HepG2 (cell line): ENCODE measurements at regions not wholly inside any gene's neighbourhood (a gene's known extent, or its start where the extent isn't known, plus 50 kb on each side); places are given as distances from the start of the nearest gene placed in this dataset.

ENCODE experiments used
- ATF2 ChIP-seq: sonication (generic); formaldehyde crosslinking; IDR thresholded peaks from 2 replicates; pipeline ENCODE4 v1.4.0; 2020; ENCODE audit warnings: missing genetic modification reagents
- CEBPB ChIP-seq: IDR thresholded peaks from 2 replicates; pipeline ENCODE4 v1.6.1; 2011; ENCODE audit warnings: low read depth, low read length, improper control_type of control experiment, borderline replicate concordance
- ELF3 ChIP-seq: IDR thresholded peaks from 2 replicates; pipeline ENCODE4 v1.6.1; 2016; ENCODE audit warnings: missing genetic modification reagents, missing compliant biosample characterization
- ELF4 ChIP-seq: sonication (generic); formaldehyde crosslinking; IDR thresholded peaks from 2 replicates; pipeline ENCODE4 v1.5.0; 2020; ENCODE audit warnings: missing genetic modification reagents, mild to moderate bottlenecking, moderate library complexity, borderline replicate concordance
- FOXM1 ChIP-seq: sonication (generic); formaldehyde crosslinking; IDR thresholded peaks from 2 replicates; pipeline ENCODE4 v1.5.0; 2020; ENCODE audit warnings: missing genetic modification reagents
- KAT2B ChIP-seq: fragments of 150-350 bp; IDR thresholded peaks from 2 replicates; pipeline ENCODE4 v1.6.1; 2014; ENCODE audit warnings: low read depth, low read length, borderline replicate concordance
- TF ChIP-seq, protein P1 (sequence below): sonication (generic); formaldehyde crosslinking; IDR thresholded peaks from 2 replicates; pipeline ENCODE4 v1.9.0; 2021; ENCODE audit warnings: missing genetic modification reagents, borderline replicate concordance
- TF ChIP-seq, protein P2 (sequence below): sonication (generic); formaldehyde crosslinking; IDR thresholded peaks from 2 replicates; pipeline ENCODE4 v1.5.0; 2020; ENCODE audit warnings: mild to moderate bottlenecking, missing genetic modification reagents, moderate library complexity

GRCh38 chr11:29063630-29064361, 953.0 kb downstream of the KCNA4 start:
- no peak for TF ChIP-seq FOXM1 (CRISPR knock-in tag)
- TF ChIP-seq CEBPB: no peak
- no peak for TF ChIP-seq ELF3
- TF ChIP-seq, protein P1, sequence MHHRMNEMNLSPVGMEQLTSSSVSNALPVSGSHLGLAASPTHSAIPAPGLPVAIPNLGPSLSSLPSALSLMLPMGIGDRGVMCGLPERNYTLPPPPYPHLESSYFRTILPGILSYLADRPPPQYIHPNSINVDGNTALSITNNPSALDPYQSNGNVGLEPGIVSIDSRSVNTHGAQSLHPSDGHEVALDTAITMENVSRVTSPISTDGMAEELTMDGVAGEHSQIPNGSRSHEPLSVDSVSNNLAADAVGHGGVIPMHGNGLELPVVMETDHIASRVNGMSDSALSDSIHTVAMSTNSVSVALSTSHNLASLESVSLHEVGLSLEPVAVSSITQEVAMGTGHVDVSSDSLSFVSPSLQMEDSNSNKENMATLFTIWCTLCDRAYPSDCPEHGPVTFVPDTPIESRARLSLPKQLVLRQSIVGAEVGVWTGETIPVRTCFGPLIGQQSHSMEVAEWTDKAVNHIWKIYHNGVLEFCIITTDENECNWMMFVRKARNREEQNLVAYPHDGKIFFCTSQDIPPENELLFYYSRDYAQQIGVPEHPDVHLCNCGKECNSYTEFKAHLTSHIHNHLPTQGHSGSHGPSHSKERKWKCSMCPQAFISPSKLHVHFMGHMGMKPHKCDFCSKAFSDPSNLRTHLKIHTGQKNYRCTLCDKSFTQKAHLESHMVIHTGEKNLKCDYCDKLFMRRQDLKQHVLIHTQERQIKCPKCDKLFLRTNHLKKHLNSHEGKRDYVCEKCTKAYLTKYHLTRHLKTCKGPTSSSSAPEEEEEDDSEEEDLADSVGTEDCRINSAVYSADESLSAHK: no peak
- TF ChIP-seq, protein P2, sequence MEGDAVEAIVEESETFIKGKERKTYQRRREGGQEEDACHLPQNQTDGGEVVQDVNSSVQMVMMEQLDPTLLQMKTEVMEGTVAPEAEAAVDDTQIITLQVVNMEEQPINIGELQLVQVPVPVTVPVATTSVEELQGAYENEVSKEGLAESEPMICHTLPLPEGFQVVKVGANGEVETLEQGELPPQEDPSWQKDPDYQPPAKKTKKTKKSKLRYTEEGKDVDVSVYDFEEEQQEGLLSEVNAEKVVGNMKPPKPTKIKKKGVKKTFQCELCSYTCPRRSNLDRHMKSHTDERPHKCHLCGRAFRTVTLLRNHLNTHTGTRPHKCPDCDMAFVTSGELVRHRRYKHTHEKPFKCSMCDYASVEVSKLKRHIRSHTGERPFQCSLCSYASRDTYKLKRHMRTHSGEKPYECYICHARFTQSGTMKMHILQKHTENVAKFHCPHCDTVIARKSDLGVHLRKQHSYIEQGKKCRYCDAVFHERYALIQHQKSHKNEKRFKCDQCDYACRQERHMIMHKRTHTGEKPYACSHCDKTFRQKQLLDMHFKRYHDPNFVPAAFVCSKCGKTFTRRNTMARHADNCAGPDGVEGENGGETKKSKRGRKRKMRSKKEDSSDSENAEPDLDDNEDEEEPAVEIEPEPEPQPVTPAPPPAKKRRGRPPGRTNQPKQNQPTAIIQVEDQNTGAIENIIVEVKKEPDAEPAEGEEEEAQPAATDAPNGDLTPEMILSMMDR (CRISPR knock-in tag): no peak
- TF ChIP-seq KAT2B: no peak
- no peak for TF ChIP-seq ELF4 (CRISPR knock-in tag)
- TF ChIP-seq ATF2 (CRISPR knock-in tag): no peak
